ENCODE measurements at regions not wholly inside any gene's neighbourhood (a gene's known extent, or its start where the extent isn't known, plus 50 kb on each side); places are given as distances from the start of the nearest gene placed in this dataset.
A peak's percentile ranks its signal among the peaks of the same experiment; 100 is the strongest.
"Not testable (repeated sequence)": the region's sequence is repeated elsewhere in the genome, so short reads cannot be mapped to it uniquely, and the experiment has no call there.

- DNase-seq (ENCODE audit: low read depth in 3 of 3, low spot score in 2 of 3) = no peak
These were observed 886.9 kb downstream of the AMY1C start for GRCh38 chr1:104636581-104636980.

GRCh38 chr1:104646233-104646632 is 896.5 kb downstream of the AMY1C start:
- no peak for DNase-seq (ENCODE audit: low read depth in 3 of 3, low spot score in 2 of 3)

DNA sequence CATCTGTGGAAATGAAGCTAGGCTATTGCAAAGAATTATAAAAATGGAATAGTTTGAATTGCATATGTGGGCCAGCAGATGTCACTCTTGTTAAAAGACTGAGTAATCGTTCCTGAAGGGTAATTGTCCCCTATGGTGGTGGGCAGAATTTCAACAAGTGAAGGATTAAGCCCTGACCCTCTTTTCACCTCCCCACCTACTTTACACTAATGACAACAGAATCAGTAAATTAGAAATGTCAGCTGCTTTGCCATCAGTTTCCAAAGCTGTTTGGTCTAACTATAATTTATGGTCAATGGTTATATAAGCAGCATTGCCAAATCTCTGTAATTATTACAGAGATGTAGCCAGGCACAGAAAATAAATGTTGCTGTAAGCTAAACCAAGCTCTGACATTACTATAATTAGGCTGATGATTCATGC is 898.6 kb downstream of the AMY1C start:
- DNase-seq (ENCODE audit: low read depth in 3 of 3, low spot score in 2 of 3) = peak in 1 of 3 donors; percentile 1

DNA sequence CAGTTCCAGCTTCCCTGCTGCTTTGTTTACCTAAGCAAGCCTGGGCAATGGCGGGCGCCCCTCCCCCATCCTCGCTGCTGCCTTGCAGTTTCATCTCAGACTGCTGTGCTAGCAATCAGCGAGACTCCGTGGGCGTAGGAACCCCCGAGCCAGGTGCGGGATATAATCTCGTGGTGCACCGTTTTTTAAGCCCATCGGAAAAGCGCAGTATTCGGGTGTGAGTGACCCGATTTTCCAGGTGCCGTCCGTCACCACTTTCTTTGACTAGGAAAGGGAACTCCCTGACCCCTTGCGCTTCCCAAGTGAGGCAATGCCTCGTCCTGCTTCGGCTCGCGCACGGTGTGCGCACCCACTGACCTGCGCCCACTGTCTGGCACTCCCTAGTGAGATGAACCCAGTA is 914.7 kb downstream of the AMY1C start:
- DNase-seq (ENCODE audit: low read depth in 3 of 3, low spot score in 2 of 3) = not testable (repeated sequence)

GRCh38 chr1:104665300-104665699 is 915.6 kb downstream of the AMY1C start:
- no peak for DNase-seq (ENCODE audit: low read depth in 3 of 3, low spot score in 2 of 3)

DNA sequence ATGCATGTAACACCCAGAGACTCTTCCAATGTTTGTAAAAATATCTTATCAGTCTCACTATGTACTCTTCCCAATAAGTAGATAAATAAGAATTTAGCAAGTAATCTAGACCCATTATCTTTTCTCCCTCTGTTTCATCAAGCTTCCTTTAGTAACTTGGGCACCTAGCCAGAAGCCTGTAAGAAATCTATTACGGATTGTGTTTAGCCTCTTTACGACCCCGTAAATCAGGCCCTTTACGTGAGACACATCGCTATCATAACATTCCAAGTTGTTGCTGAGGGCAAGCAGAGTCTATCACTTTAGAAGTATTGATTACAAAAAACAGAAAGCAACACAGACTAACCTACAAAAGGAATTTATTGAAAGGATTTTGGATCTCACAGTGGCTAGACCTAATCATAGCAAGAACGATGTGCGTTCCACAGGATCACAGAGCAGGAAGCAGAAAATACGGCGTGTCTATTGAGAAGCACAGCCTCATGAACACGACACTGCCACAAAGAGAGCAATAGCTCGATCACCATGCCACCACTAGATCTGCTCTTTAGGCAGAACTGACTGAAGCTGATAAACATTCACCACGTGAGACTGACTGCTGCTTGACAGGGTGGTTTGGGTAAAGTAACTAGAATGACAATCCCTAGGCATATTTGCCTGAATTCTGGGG is 922.1 kb downstream of the AMY1C start:
- peak in 2 of 3 donors; percentile 1 to 9 for DNase-seq (ENCODE audit: low read depth in 3 of 3, low spot score in 2 of 3)

GRCh38 chr1:104699433-104699832 is 949.7 kb downstream of the AMY1C start:
- no peak for DNase-seq (ENCODE audit: low read depth in 3 of 3, low spot score in 2 of 3)

GRCh38 chr1:104702731-104703130 is 953.0 kb downstream of the AMY1C start:
- DNase-seq (ENCODE audit: low read depth in 3 of 3, low spot score in 2 of 3) = no peak

- no peak for DNase-seq (ENCODE audit: low read depth in 3 of 3, low spot score in 2 of 3)
These were observed 957.0 kb downstream of the AMY1C start for GRCh38 chr1:104706631-104707147.

DNA sequence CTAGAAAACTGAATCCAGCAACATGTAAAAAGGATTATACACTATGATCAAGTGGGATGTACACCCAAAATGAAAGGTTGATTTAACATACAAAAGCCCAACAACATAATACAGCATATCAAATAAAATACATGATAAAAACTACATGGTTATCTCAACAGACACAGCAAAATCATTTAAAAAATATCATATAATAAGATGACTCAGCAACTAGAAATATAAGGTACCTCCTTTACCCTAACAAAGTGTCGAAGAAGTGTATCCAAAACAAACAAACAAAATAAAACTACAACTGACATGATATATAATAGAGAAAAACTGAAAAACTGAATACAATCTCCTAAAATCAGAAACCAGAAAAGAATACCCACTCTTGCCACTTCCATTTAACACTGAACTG is 969.1 kb downstream of the AMY1C start:
- DNase-seq (ENCODE audit: low read depth in 3 of 3, low spot score in 2 of 3) = no peak

GRCh38 chr1:104720741-104721140 is 971.0 kb downstream of the AMY1C start:
- DNase-seq (ENCODE audit: low read depth in 3 of 3, low spot score in 2 of 3) = no peak

- no peak for DNase-seq (ENCODE audit: low read depth in 3 of 3, low spot score in 2 of 3)
These were observed 977.2 kb downstream of the AMY1C start for GRCh38 chr1:104726917-104727316.

GRCh38 chr1:104733866-104734265 is 984.2 kb downstream of the AMY1C start:
- no peak for DNase-seq (ENCODE audit: low read depth in 3 of 3, low spot score in 2 of 3)

GRCh38 chr1:104745875-104746274 is 996.2 kb downstream of the AMY1C start:
- DNase-seq (ENCODE audit: low read depth in 3 of 3, low spot score in 2 of 3) = no peak

DNA sequence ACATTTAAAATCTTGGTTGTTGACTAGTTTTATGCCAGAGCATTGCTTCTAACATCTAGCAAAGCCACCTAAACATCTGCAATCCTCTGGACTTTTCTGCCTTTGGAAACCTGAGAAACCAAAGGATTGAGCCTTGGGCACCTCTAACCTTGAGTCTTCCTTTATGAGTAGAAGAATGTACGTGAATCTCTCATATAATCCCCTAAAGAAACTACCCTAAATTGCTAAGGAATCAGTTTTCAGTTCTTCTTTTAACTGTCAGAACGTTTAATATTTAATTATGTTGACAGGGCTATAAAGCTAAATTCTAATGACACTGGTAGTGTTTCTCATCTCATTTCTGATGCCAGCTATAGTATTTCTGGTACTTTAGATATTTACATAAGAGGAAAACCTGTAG is 997.3 kb downstream of the AMY1C start:
- no peak for DNase-seq (ENCODE audit: low read depth in 3 of 3, low spot score in 2 of 3)

- DNase-seq (ENCODE audit: low read depth in 3 of 3, low spot score in 2 of 3) = no peak
These were observed 1010.3 kb downstream of the AMY1C start for GRCh38 chr1:104760017-104760416.

GRCh38 chr1:104761961-104762570 is 1012.4 kb downstream of the AMY1C start:
- no peak for DNase-seq (ENCODE audit: low read depth in 3 of 3, low spot score in 2 of 3)

DNA sequence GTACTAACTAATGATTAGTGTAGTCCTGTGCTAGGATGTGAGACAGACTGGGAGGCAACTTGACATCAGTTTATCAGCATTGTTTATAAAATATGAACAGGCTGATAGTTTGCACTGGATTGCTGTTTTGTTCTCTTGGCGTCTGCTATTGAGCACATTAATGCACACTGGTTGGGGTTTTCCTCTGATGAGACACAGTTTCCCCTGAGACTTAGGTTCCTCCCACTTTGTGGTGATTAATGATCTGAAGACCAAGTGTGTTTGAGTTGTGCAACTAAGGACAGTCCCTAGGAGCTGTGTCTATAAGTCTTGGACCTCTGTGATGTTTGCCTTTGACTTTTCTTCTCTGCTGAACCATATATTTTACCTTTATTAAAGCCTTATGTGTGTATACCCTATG is 1015.4 kb downstream of the AMY1C start:
- DNase-seq (ENCODE audit: low read depth in 3 of 3, low spot score in 2 of 3) = no peak

DNA sequence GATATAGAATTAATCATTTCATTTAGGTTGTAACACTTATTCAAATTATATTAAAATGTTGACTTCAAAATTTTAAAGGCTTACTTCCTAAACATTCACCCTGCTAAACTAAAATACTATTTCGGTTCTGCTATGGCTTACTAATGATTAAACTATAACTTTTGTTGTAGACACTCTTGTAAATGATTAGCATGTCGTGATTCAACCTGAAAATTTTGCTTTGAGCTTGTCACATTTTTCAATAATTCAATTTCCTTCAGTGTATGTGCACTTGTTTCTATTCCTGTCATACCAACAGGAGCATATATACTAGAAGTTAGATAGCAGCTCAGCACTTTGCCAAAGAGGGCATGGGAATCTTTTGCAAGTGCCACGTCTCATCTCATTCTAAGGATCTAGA is 1018.8 kb downstream of the AMY1C start:
- no peak for DNase-seq (ENCODE audit: low read depth in 3 of 3, low spot score in 2 of 3)

DNA sequence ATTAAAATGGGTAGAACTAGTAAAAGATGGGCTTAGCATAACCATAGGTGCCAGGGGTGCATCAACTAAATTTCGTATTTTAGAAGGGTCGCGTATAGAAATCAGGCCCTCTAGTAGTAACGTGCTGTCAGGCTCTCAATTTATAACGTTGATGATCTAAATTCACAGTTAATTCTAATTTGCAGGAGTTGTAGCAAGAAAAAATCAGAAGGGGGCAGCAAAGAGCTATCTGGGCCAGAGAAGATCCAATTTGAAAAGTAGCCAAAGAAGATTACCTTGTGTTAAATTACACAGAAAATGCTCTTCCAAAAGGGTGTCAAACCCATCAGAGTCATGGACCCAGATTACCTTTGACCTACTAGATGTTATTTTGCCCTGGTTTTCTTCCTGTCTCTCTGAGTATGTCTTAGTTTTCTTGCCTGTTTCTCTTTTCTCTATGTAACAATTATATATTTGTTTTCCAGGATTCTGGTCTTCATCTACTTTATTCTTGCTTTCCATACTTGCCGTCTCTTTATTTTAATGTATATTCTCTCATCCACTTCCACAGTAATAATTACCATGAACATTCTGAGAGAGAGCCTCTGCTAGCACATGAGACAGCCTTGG is 1030.9 kb downstream of the AMY1C start:
- DNase-seq (ENCODE audit: low read depth in 3 of 3, low spot score in 2 of 3) = peak; percentile 8 to 23 (median 15)

DNA sequence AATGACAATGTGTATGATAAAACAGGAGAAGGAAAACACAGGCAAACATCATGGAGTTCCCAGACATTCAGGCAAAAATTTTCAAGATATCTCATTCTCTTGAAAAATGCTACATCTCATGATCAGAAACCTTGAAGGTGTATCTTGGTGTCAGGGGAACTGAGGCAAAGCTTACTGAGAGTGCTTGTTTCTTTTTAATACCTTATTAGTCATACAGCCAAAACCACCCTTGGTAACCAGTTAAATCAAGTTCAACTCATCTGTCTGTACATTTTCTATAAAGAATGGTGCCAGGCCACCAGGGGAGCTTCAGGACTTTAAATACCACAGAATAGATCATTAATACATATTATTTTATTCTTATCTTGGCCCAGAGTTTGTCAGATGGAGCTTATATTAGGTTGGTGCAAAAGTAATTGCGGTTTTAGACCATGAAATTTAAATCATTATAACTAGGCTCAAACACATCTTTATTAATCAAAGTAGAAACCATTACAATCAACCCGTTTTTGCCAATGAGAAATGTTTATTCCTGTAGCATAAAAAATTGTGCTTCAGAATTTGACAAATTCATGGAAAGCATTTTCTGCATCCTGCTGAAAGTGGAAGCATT is 1036.0 kb downstream of the AMY1C start:
- DNase-seq (ENCODE audit: low read depth in 3 of 3, low spot score in 2 of 3) = no peak

Data from right renal cortex interstitium (tissue), 3 donors.